KMS-11 (cell line): ENCODE measurements at regions not wholly inside any gene's neighbourhood (a gene's known extent, or its start where the extent isn't known, plus 50 kb on each side); places are given as distances from the start of the nearest gene placed in this dataset.

Experiments
- H2AFZ ChIP-seq: fragments of 200-600 bp; sonication (generic); 2 replicates; pipeline ENCODE4 v1.6.1; 2016; ENCODE audit warnings: antibody characterized with exemption, mixed run types, low read depth
- H3K27ac ChIP-seq: fragments of 200-600 bp; sonication (generic); 2 replicates; pipeline ENCODE4 v1.6.1; 2016; ENCODE audit warnings: mild to moderate bottlenecking, mixed run types
- H3K27me3 ChIP-seq: fragments of 200-600 bp; sonication (generic); 2 replicates; pipeline ENCODE4 v1.6.1; 2017; ENCODE audit warnings: mild to moderate bottlenecking, low read depth, mixed run types, moderate library complexity; ENCODE audit not compliant: insufficient read depth
- H3K36me3 ChIP-seq: fragments of 200-600 bp; sonication (generic); 2 replicates; pipeline ENCODE4 v1.6.1; 2017; ENCODE audit warnings: mild to moderate bottlenecking, mixed run types; ENCODE audit not compliant: insufficient read depth
- H3K4me1 ChIP-seq: fragments of 200-600 bp; sonication (generic); 2 replicates; pipeline ENCODE4 v1.6.1; 2016; ENCODE audit warnings: mild to moderate bottlenecking, low read depth, mixed run types; ENCODE audit not compliant: poor library complexity, severe bottlenecking
- H3K4me2 ChIP-seq: fragments of 200-600 bp; sonication (generic); 2 replicates; pipeline ENCODE4 v1.7.0; 2016; ENCODE audit warnings: mild to moderate bottlenecking, mixed run types
- H3K4me3 ChIP-seq: fragments of 200-600 bp; sonication (generic); IDR thresholded peaks from 2 replicates; pipeline ENCODE4 v1.6.1; 2017; ENCODE audit warnings: low read depth, low read length, mixed read lengths; ENCODE audit not compliant: insufficient read depth
- H3K79me2 ChIP-seq: fragments of 200-600 bp; sonication (generic); 2 replicates; pipeline ENCODE4 v1.6.1; 2016; ENCODE audit warnings: low read depth, mixed run types; ENCODE audit not compliant: insufficient read depth
- H3K9ac ChIP-seq: fragments of 200-600 bp; sonication (generic); 2 replicates; pipeline ENCODE4 v1.6.1; 2016; ENCODE audit warnings: mild to moderate bottlenecking, mixed run types
- H4K20me1 ChIP-seq: fragments of 200-600 bp; sonication (generic); 2 replicates; pipeline ENCODE4 v1.6.1; 2016; ENCODE audit warnings: mild to moderate bottlenecking, mixed run types; ENCODE audit not compliant: insufficient read depth
- TF ChIP-seq, protein P1 (sequence below): fragments of 200-600 bp; sonication (generic); conservative IDR thresholded peaks from 2 replicates; pipeline ENCODE4 v1.6.1; 2017; ENCODE audit warnings: low read depth, mild to moderate bottlenecking, antibody characterized with exemption, low read length, moderate library complexity, mixed read lengths

GRCh38 chr12:94769776-94770759, 119.7 kb upstream of the TMCC3 start:
- Histone ChIP-seq H3K79me2 (no peaks in the 10 kb centered on the region), H3K27me3 (no peaks in the 10 kb centered on the region), H3K36me3 (no peaks in the 10 kb centered on the region), H3K9ac (no peak overlapping the region), H3K4me3 (no peak overlapping the region), H4K20me1 (no peaks in the 10 kb centered on the region), H2AFZ (no peak overlapping the region), H3K27ac (no peak overlapping the region), H3K4me1 (peaks cover 2% of the 10 kb centered on the region), H3K4me2 (no peak overlapping the region)
- TF ChIP-seq, protein P1, sequence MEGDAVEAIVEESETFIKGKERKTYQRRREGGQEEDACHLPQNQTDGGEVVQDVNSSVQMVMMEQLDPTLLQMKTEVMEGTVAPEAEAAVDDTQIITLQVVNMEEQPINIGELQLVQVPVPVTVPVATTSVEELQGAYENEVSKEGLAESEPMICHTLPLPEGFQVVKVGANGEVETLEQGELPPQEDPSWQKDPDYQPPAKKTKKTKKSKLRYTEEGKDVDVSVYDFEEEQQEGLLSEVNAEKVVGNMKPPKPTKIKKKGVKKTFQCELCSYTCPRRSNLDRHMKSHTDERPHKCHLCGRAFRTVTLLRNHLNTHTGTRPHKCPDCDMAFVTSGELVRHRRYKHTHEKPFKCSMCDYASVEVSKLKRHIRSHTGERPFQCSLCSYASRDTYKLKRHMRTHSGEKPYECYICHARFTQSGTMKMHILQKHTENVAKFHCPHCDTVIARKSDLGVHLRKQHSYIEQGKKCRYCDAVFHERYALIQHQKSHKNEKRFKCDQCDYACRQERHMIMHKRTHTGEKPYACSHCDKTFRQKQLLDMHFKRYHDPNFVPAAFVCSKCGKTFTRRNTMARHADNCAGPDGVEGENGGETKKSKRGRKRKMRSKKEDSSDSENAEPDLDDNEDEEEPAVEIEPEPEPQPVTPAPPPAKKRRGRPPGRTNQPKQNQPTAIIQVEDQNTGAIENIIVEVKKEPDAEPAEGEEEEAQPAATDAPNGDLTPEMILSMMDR: no peak

DNA sequence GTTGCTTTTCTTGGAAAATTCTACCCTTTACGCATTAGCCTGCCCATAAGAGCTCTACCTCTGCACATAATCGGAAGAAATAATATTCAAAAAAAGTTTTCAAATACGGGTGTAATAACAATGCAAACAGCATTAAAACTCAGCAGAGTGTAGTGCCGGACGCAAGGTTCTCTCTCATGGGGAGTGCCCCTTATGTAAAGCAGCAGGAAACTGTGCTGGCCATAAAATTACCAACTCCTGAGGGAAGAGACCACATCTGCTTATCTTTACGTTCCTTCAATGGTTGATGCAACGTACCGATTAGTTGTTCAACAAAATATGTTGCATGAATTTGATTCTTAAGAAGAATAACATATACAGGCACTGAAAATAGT, 118.7 kb upstream of the TMCC3 start:
- Histone ChIP-seq H3K4me1 (peaks cover 11% of the 10 kb centered on the region), H2AFZ (no peak overlapping the region), H3K79me2 (no peaks in the 10 kb centered on the region), H3K9ac (no peak overlapping the region), H4K20me1 (no peaks in the 10 kb centered on the region), H3K27ac (no peak overlapping the region), H3K36me3 (no peaks in the 10 kb centered on the region), H3K4me2 (no peak overlapping the region), H3K4me3 (no peak overlapping the region), H3K27me3 (no peaks in the 10 kb centered on the region)
- TF ChIP-seq, protein P1: no peak

GRCh38 chr12:94768398-94769046, 118.2 kb upstream of the TMCC3 start:
- Histone ChIP-seq H2AFZ (no peak overlapping the region), H3K4me2 (no peak overlapping the region), H3K9ac (no peak overlapping the region)

DNA sequence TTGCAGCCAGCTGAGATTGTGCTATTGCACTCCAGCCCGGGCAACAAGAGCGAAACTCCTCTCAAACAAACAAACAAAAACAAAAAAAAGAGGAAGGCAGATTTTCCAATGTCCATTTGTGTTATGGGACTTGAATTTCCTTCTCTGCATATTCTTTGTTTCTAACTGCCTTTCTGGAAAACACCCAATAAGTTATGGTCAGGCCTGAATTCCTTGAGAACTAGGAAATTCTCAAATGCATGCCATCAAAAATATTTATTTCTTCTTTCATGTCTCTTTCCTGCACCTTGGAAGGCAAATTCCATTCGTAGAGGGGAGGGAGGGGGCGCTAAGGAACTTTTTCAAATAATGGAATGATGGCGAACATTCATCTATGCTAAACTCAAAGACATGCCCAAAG, 117.6 kb upstream of the TMCC3 start:
- no peak overlapping the region for H3K9ac ChIP-seq

More at GRCh38 chr12:94768398-94769046, 118.2 kb upstream of the TMCC3 start:
- H3K27me3 ChIP-seq: no peaks in the 10 kb centered on the region
- TF ChIP-seq, protein P1: no peak
- H4K20me1 ChIP-seq: no peaks in the 10 kb centered on the region
- H3K36me3 ChIP-seq: no peaks in the 10 kb centered on the region
- H3K27ac ChIP-seq: no peak overlapping the region
- H3K79me2 ChIP-seq: no peaks in the 10 kb centered on the region
- H3K4me1 ChIP-seq: peaks cover 16% of the 10 kb centered on the region
- no peak overlapping the region for H3K4me3 ChIP-seq

More for the DNA sequence above, 117.6 kb upstream of the TMCC3 start:
- no peak overlapping the region for H3K27ac ChIP-seq
- no peak overlapping the region for H3K4me2 ChIP-seq
- peaks cover 21% of the 10 kb centered on the region for H3K4me1 ChIP-seq
- TF ChIP-seq, protein P1: no peak
- H3K36me3 ChIP-seq: no peaks in the 10 kb centered on the region
- H3K27me3 ChIP-seq: no peaks in the 10 kb centered on the region
- H3K79me2 ChIP-seq: no peaks in the 10 kb centered on the region
- no peak overlapping the region for H2AFZ ChIP-seq
- H4K20me1 ChIP-seq: no peaks in the 10 kb centered on the region
- no peak overlapping the region for H3K4me3 ChIP-seq
